GM12874 (cell line): ENCODE measurements at regions not wholly inside any gene's neighbourhood (a gene's known extent, or its start where the extent isn't known, plus 50 kb on each side); places are given as distances from the start of the nearest gene placed in this dataset.

Experiments used
- CTCF ChIP-seq: IDR thresholded peaks from 2 replicates; pipeline ENCODE4 v1.5.1; 2011; ENCODE audit warnings: low read depth, mild to moderate bottlenecking, control low read depth, low read length, moderate library complexity; ENCODE audit not compliant: insufficient read depth

DNA sequence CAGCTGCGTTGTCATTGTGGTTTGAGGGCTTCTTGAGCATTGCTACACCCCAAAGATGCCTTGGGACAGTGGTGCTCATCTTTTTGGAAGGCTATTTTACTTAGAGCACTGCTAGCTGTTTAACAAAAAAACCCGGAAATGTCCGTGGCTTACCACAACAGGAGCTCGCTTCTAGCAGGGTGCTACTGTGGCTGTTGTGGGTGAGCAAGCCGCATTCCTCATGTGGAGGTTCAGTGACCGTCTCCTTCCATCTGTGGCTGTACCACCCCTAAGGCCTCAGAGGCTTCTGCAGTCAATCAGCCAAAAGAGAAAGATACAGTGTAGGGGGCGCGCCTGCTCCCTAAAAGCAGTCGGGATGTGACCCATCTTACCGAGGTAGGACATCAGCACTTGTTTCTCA, 1004.2 kb downstream of the UQCRFS1 start:
- no peak for TF ChIP-seq CTCF

- no peak for TF ChIP-seq CTCF
Measured at GRCh38 chr19:28207244-28207643, 1005.7 kb downstream of the UQCRFS1 start.

- TF ChIP-seq CTCF, result no peak
Measured at GRCh38 chr19:28201462-28201943, 1011.4 kb downstream of the UQCRFS1 start.

GRCh38 chr19:28199323-28199722, 1013.6 kb downstream of the UQCRFS1 start:
- TF ChIP-seq CTCF, result no peak

DNA sequence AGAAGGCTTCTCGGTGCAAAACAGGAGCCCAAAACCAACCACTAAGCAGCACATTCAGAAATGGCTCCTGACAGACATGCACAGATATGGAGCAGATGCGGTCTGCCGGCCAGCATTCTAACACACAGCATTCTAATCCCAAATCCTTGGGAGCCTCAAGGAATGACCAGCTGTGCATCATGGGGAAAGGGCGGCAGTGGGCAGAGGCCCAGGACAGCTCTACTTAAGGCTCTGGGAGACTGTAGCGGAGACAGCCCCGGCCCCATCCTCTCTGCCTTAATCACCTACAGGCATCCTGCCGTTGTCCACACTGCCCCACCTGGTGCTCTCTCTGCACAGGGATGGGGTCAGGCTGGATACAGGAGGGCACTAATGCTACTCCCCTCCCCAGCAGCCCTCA, 1016.0 kb downstream of the UQCRFS1 start:
- TF ChIP-seq CTCF, result no peak

GRCh38 chr19:28196101-28196500, 1016.9 kb downstream of the UQCRFS1 start:
- no peak for TF ChIP-seq CTCF

DNA sequence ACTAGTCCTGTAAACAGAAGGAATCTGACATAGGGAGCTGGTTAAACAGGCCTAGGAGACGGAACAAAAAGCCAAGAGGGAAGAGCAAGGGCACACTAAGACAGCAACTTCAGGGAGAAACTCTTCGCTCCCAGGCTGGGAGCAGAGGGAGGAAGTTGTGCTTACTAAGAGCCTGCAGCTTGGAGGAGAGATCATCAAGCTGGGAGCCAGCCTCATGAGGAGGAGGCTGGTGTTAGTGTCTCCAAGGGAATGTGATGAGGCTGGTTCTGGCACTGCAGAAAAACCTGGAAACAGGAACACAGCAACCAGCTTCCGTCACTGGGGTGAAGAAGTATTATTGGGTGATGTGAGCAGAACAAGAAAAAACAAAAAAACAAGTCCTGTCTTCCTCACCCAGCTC, 1027.3 kb downstream of the UQCRFS1 start:
- TF ChIP-seq CTCF, result no peak

- no peak for TF ChIP-seq CTCF
Measured at GRCh38 chr19:28184997-28185396, 1028.0 kb downstream of the UQCRFS1 start.
